T-helper 17 cell (primary cell): ENCODE measurements at regions not wholly inside any gene's neighbourhood (a gene's known extent, or its start where the extent isn't known, plus 50 kb on each side); places are given as distances from the start of the nearest gene placed in this dataset.

Source experiments
- ATAC-seq: fragments of 150-1000 bp; cut with Tn5 transposase; 2 replicates; pipeline ENCODE4 v1.10.0; 2021; ENCODE audit warnings: mild to moderate bottlenecking, moderate library complexity
- DNase-seq, 3 donors: peaks; one replicate each; pipeline versions ENCODE4 v3.0.0 to v3.0.0-alpha.2; 2020 to 2021
- H3K9me3 ChIP-seq: one replicate; pipeline ENCODE4 v1.7.0; 2013; ENCODE audit warnings: low read length, mild to moderate bottlenecking; ENCODE audit not compliant: control insufficient read depth, poor library complexity, severe bottlenecking
- H3K27ac Mint-ChIP-seq: one replicate; pipeline ENCODE4 v1.8.0; 2022; ENCODE audit warnings: mild to moderate bottlenecking, moderate library complexity, mixed read lengths
- H3K27me3 Mint-ChIP-seq: one replicate; pipeline ENCODE4 v1.8.0; 2022; ENCODE audit warnings: mixed read lengths
- H3K36me3 Mint-ChIP-seq: one replicate; pipeline ENCODE4 v1.8.0; 2022; ENCODE audit warnings: low read depth, mixed read lengths
- H3K4me1 Mint-ChIP-seq: one replicate; pipeline ENCODE4 v1.8.0; 2022; ENCODE audit warnings: mild to moderate bottlenecking, mixed read lengths
- H3K4me3 Mint-ChIP-seq: one replicate; pipeline ENCODE4 v1.8.0; 2022; ENCODE audit warnings: mild to moderate bottlenecking, moderate library complexity, mixed read lengths

GRCh38 chrX:20454117-20454516 lies 187.4 kb upstream of the RPS6KA3 start:
- no peaks in the 10 kb centered on the region for H3K9me3 ChIP-seq
- Mint-ChIP-seq H3K27ac (peak overlapping the region; percentile 86), H3K4me3 (peak overlapping the region; percentile 56), H3K27me3 (no peaks in the 10 kb centered on the region), H3K36me3 (no peaks in the 10 kb centered on the region), H3K4me1 (peaks cover 26% of the 10 kb centered on the region)
- ATAC-seq (no peak), DNase-seq (no peak)

DNA sequence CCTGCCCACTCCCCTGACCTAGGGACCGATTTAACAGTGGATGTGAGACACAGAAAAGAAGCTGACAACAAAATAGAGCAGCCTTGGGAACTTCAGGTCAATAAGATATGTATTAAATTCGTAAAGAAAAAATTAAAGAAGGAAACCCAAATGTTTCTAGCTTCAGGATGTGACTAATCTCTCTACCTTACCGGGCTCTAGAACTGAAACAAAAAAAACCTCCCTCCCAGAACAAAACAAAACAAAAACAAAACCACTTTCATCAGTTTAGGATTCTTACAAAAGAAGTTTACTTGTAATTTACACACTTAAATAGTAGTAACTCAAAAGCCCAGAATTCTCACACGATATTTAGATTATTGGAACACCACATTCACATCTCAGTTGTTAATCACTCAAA lies 185.8 kb upstream of the RPS6KA3 start:
- Mint-ChIP-seq H3K4me3 (peak overlapping the region; percentile 51), H3K27me3 (no peaks in the 10 kb centered on the region), H3K36me3 (no peaks in the 10 kb centered on the region), H3K27ac (peak overlapping the region; percentile 86), H3K4me1 (peaks cover 26% of the 10 kb centered on the region)
- no peaks in the 10 kb centered on the region for H3K9me3 ChIP-seq
- peak; percentile 57 for ATAC-seq
- no peak for DNase-seq

GRCh38 chrX:20451929-20452328 lies 185.2 kb upstream of the RPS6KA3 start:
- DNase-seq (no peak), ATAC-seq (no peak)
- no peaks in the 10 kb centered on the region for H3K27me3 Mint-ChIP-seq
- H3K9me3 ChIP-seq: no peaks in the 10 kb centered on the region
- no peak overlapping the region for H3K4me3 Mint-ChIP-seq
- peaks cover 26% of the 10 kb centered on the region for H3K4me1 Mint-ChIP-seq
- H3K36me3 Mint-ChIP-seq: no peaks in the 10 kb centered on the region
- peak overlapping the region; percentile 86 for H3K27ac Mint-ChIP-seq

DNA sequence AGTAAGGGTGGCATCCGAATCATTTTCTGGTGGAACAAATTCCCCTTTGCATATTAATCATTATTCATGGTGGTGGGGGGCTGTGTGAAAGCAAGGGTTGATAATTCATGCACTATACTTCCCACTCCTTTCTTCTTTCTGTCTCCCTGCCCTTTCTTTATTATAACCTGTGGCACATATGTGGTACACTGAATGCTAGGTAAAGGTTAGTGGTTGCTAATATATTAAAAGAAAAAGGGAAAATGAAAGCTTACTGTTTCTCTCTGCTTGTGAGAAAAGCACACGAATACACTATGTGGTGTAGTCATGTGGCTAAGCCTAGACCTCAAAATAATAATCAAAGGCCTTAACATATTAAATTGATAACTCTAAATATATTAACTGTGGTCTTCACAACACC lies 178.4 kb upstream of the RPS6KA3 start:
- H3K36me3 Mint-ChIP-seq: no peaks in the 10 kb centered on the region
- peak overlapping the region; percentile 68 for H3K27ac Mint-ChIP-seq
- H3K9me3 ChIP-seq: no peaks in the 10 kb centered on the region
- H3K4me3 Mint-ChIP-seq: peak overlapping the region; percentile 39
- no peaks in the 10 kb centered on the region for H3K27me3 Mint-ChIP-seq
- ATAC-seq (peak; percentile 27), DNase-seq (no peak)
- H3K4me1 Mint-ChIP-seq: peaks cover 28% of the 10 kb centered on the region

GRCh38 chrX:20442597-20442996 lies 175.9 kb upstream of the RPS6KA3 start:
- Mint-ChIP-seq H3K27me3 (no peaks in the 10 kb centered on the region), H3K27ac (peak overlapping the region; percentile 16), H3K4me3 (no peak overlapping the region), H3K36me3 (no peaks in the 10 kb centered on the region), H3K4me1 (peaks cover 24% of the 10 kb centered on the region)
- DNase-seq (peak; percentile 62 to 71 (median 65)), ATAC-seq (peak; percentile 87)
- no peaks in the 10 kb centered on the region for H3K9me3 ChIP-seq

- Mint-ChIP-seq H3K27me3 (no peaks in the 10 kb centered on the region), H3K36me3 (no peaks in the 10 kb centered on the region), H3K4me1 (peaks cover 29% of the 10 kb centered on the region), H3K4me3 (no peak overlapping the region), H3K27ac (peak overlapping the region; percentile 76)
- no peak for ATAC-seq
- no peaks in the 10 kb centered on the region for H3K9me3 ChIP-seq
- DNase-seq: no peak
Observed at GRCh38 chrX:20441123-20441522, 174.4 kb upstream of the RPS6KA3 start.

DNA sequence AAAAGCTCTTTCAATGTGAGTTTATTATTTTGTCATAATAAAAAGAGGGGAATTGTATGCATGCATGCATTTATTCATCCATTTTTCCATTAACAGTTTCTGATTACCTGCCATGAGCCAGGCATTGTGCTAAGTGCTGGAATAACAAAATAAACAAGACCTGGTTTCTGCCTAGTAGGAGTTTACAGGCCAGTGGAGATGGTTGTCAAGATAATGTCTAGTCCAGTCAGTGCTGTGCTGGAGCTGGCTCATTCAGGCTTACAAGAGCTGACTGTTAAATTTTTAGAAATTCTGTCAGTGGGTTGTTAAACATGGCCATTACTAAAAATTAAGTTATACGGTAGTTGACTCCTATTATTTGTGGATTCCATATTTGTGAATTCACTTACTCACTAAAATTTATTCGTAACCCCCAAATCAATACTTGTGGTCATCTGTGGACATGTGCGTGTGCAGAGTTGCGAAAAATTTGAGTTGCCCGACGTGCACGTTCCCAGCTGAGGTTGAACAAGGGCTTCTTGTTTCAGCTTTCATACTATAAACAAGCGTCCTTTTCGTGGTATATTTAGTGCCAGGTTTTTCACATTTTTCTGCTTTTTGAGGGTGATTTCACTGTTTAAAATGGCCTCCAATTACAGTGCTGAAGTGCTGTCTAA lies 172.3 kb upstream of the RPS6KA3 start:
- ATAC-seq (no peak), DNase-seq (no peak)
- no peaks in the 10 kb centered on the region for H3K9me3 ChIP-seq
- Mint-ChIP-seq H3K27me3 (no peaks in the 10 kb centered on the region), H3K4me1 (peaks cover 31% of the 10 kb centered on the region), H3K27ac (peak overlapping the region; percentile 43), H3K4me3 (peak overlapping the region; percentile 68), H3K36me3 (no peaks in the 10 kb centered on the region)

- Mint-ChIP-seq H3K4me3 (peak overlapping the region; percentile 68), H3K27ac (peak overlapping the region; percentile 84), H3K36me3 (no peaks in the 10 kb centered on the region), H3K27me3 (no peaks in the 10 kb centered on the region), H3K4me1 (peaks cover 31% of the 10 kb centered on the region)
- DNase-seq (no peak), ATAC-seq (peak; percentile 77)
- no peaks in the 10 kb centered on the region for H3K9me3 ChIP-seq
Observed at GRCh38 chrX:20437683-20438082, 171.0 kb upstream of the RPS6KA3 start.

- H3K4me3 Mint-ChIP-seq: no peak overlapping the region
- DNase-seq (no peak), ATAC-seq (no peak)
- no peaks in the 10 kb centered on the region for H3K27me3 Mint-ChIP-seq
- H3K36me3 Mint-ChIP-seq: no peaks in the 10 kb centered on the region
- peaks cover 27% of the 10 kb centered on the region for H3K4me1 Mint-ChIP-seq
- H3K9me3 ChIP-seq: no peaks in the 10 kb centered on the region
- H3K27ac Mint-ChIP-seq: no peak overlapping the region
Observed at GRCh38 chrX:20435913-20436312, 169.2 kb upstream of the RPS6KA3 start.

GRCh38 chrX:20434986-20435385 lies 168.3 kb upstream of the RPS6KA3 start:
- H3K4me1 Mint-ChIP-seq: peaks cover 25% of the 10 kb centered on the region
- no peak for ATAC-seq

GRCh38 chrX:20433388-20433775 lies 166.7 kb upstream of the RPS6KA3 start:
- ATAC-seq (no peak), DNase-seq (no peak)
- H3K4me1 Mint-ChIP-seq: peaks cover 25% of the 10 kb centered on the region
- no peaks in the 10 kb centered on the region for H3K36me3 Mint-ChIP-seq
- no peaks in the 10 kb centered on the region for H3K9me3 ChIP-seq
- no peak overlapping the region for H3K4me3 Mint-ChIP-seq
- no peak overlapping the region for H3K27ac Mint-ChIP-seq
- H3K27me3 Mint-ChIP-seq: no peaks in the 10 kb centered on the region

More at GRCh38 chrX:20434986-20435385, 168.3 kb upstream of the RPS6KA3 start:
- no peak overlapping the region for H3K4me3 Mint-ChIP-seq
- DNase-seq: no peak
- peak overlapping the region; percentile 53 for H3K27ac Mint-ChIP-seq
- H3K27me3 Mint-ChIP-seq: no peaks in the 10 kb centered on the region
- no peaks in the 10 kb centered on the region for H3K9me3 ChIP-seq
- no peaks in the 10 kb centered on the region for H3K36me3 Mint-ChIP-seq

GRCh38 chrX:20432746-20433387 lies 166.2 kb upstream of the RPS6KA3 start:
- DNase-seq: no peak
- H3K9me3 ChIP-seq: no peaks in the 10 kb centered on the region
- H3K36me3 Mint-ChIP-seq: no peaks in the 10 kb centered on the region
- peak; percentile 36 for ATAC-seq
- no peak overlapping the region for H3K27ac Mint-ChIP-seq
- no peaks in the 10 kb centered on the region for H3K27me3 Mint-ChIP-seq
- no peak overlapping the region for H3K4me3 Mint-ChIP-seq
- peaks cover 22% of the 10 kb centered on the region for H3K4me1 Mint-ChIP-seq

- ATAC-seq: no peak
- no peak for DNase-seq
- no peaks in the 10 kb centered on the region for H3K9me3 ChIP-seq
- no peaks in the 10 kb centered on the region for H3K36me3 Mint-ChIP-seq
- no peak overlapping the region for H3K27ac Mint-ChIP-seq
- no peaks in the 10 kb centered on the region for H3K27me3 Mint-ChIP-seq
- H3K4me1 Mint-ChIP-seq: peaks cover 15% of the 10 kb centered on the region
- H3K4me3 Mint-ChIP-seq: no peak overlapping the region
Observed at GRCh38 chrX:20432048-20432447, 165.3 kb upstream of the RPS6KA3 start.

DNA sequence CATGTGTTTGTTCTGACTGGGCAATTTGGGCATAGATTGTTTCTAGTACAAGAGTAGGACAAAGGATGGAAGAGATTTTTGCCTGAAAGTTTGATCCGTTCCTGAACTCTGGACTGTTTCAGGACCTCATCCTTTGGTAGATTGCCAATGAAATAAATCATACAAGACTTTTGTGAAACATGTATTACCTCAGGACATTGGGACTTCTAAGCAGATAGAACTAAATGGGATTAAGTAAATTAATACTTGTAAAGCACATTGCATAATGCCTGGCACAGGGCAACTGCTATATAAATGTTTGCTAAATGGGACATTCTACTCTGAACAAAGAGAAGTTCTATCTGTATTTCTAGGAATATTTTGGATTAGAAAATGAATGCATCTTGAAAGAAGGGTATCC lies 164.8 kb upstream of the RPS6KA3 start:
- DNase-seq (no peak), ATAC-seq (no peak)
- Mint-ChIP-seq H3K4me3 (no peak overlapping the region), H3K36me3 (no peaks in the 10 kb centered on the region), H3K4me1 (peaks cover 15% of the 10 kb centered on the region), H3K27me3 (no peaks in the 10 kb centered on the region), H3K27ac (no peak overlapping the region)
- H3K9me3 ChIP-seq: no peaks in the 10 kb centered on the region
